ENCODE measurements at regions not wholly inside any gene's neighbourhood (a gene's known extent, or its start where the extent isn't known, plus 50 kb on each side); places are given as distances from the start of the nearest gene placed in this dataset.
A peak's percentile ranks its signal among the peaks of the same experiment; 100 is the strongest.
"Not testable (repeated sequence)": the region's sequence is repeated elsewhere in the genome, so short reads cannot be mapped to it uniquely, and the experiment has no call there.

- no peak for DNase-seq (ENCODE audit: low spot score in 2 of 2)
- no peak for FAIRE-seq
Measured at GRCh38 chr11:70891844-70892380, 360.5 kb downstream of the SHANK2 start.

- no peak for FAIRE-seq
- DNase-seq (ENCODE audit: low spot score in 2 of 2): no peak
Measured at GRCh38 chr11:70892889-70893288, 359.5 kb downstream of the SHANK2 start.

GRCh38 chr11:70894566-70895365 lies 357.6 kb downstream of the SHANK2 start:
- FAIRE-seq (no peak), DNase-seq (ENCODE audit: low spot score in 2 of 2) (no peak)

- DNase-seq (ENCODE audit: low spot score in 2 of 2) (no peak), FAIRE-seq (no peak)
Measured at GRCh38 chr11:70895366-70895670, 357.1 kb downstream of the SHANK2 start.

- no peak for FAIRE-seq
- DNase-seq (ENCODE audit: low spot score in 2 of 2): no peak
Measured at GRCh38 chr11:70897429-70897828, 354.9 kb downstream of the SHANK2 start.

- DNase-seq (ENCODE audit: low spot score in 2 of 2): no peak
- FAIRE-seq: no peak
Measured at GRCh38 chr11:70899616-70900015, 352.8 kb downstream of the SHANK2 start.

- no peak for DNase-seq (ENCODE audit: low spot score in 2 of 2)
- FAIRE-seq: no peak
Measured at GRCh38 chr11:70900540-70900939, 351.8 kb downstream of the SHANK2 start.

GRCh38 chr11:70901951-70902521 lies 350.3 kb downstream of the SHANK2 start:
- peak in 1 of 2 donors; percentile 45 for DNase-seq (ENCODE audit: low spot score in 2 of 2)
- no peak for FAIRE-seq

- DNase-seq (ENCODE audit: low spot score in 2 of 2): not testable (repeated sequence)
Measured at GRCh38 chr11:70903229-70903628, 349.1 kb downstream of the SHANK2 start.

GRCh38 chr11:70906101-70906500 lies 346.3 kb downstream of the SHANK2 start:
- DNase-seq (ENCODE audit: low spot score in 2 of 2): no peak
- FAIRE-seq: no peak

More at GRCh38 chr11:70903229-70903628, 349.1 kb downstream of the SHANK2 start:
- not testable (repeated sequence) for FAIRE-seq

- no peak for DNase-seq (ENCODE audit: low spot score in 2 of 2)
- no peak for FAIRE-seq
Measured at GRCh38 chr11:70908223-70908622, 344.2 kb downstream of the SHANK2 start.

- DNase-seq (ENCODE audit: low spot score in 2 of 2) (no peak), FAIRE-seq (no peak)
Measured at GRCh38 chr11:70910835-70911234, 341.5 kb downstream of the SHANK2 start.

- DNase-seq (ENCODE audit: low spot score in 2 of 2): no peak
- no peak for FAIRE-seq
Measured at GRCh38 chr11:70912226-70912840, 340.0 kb downstream of the SHANK2 start.

- FAIRE-seq (no peak), DNase-seq (ENCODE audit: low spot score in 2 of 2) (peak in 1 of 2 donors; percentile 32)
Measured at GRCh38 chr11:70913715-70914231, 338.6 kb downstream of the SHANK2 start.

- DNase-seq (ENCODE audit: low spot score in 2 of 2) (no peak), FAIRE-seq (no peak)
Measured at GRCh38 chr11:70914496-70914895, 337.9 kb downstream of the SHANK2 start.

- DNase-seq (ENCODE audit: low spot score in 2 of 2): no peak
- no peak for FAIRE-seq
Measured at GRCh38 chr11:70915158-70915985, 337.0 kb downstream of the SHANK2 start.

- FAIRE-seq (no peak), DNase-seq (ENCODE audit: low spot score in 2 of 2) (no peak)
Measured at GRCh38 chr11:70916351-70916750, 336.0 kb downstream of the SHANK2 start.

- FAIRE-seq (no peak), DNase-seq (ENCODE audit: low spot score in 2 of 2) (no peak)
Measured at GRCh38 chr11:70918242-70918641, 334.1 kb downstream of the SHANK2 start.

- no peak for FAIRE-seq
- DNase-seq (ENCODE audit: low spot score in 2 of 2): no peak
Measured at GRCh38 chr11:70921804-70922203, 330.6 kb downstream of the SHANK2 start.

- FAIRE-seq (no peak), DNase-seq (ENCODE audit: low spot score in 2 of 2) (no peak)
Measured at GRCh38 chr11:70924108-70924507, 328.3 kb downstream of the SHANK2 start.
